SK-N-SH (cell line): ENCODE measurements at regions not wholly inside any gene's neighbourhood (a gene's known extent, or its start where the extent isn't known, plus 50 kb on each side); places are given as distances from the start of the nearest gene placed in this dataset.

ENCODE experiments used
- CTCF ChIA-PET: fragments of 300-600, 350-600 bp; formaldehyde crosslinking; extraction: SDS; loops from one replicate; lab custom pipeline; 2021; lab: Yijun Ruan, JAX
- POLR2A ChIA-PET: fragments of 350-600 bp; sonication (Branson Sonifier 250); formaldehyde crosslinking; extraction: SDS; loops from one replicate; lab custom pipeline; 2020; ENCODE audit warnings: antibody characterized with exemption, inconsistent platforms; lab: Yijun Ruan, JAX
- DNase-seq: peaks from one replicate; pipeline ENCODE4 v3.0.0; 2012
- H2AFZ ChIP-seq: fragments of 200-600 bp; sonication (generic); 2 replicates; pipeline ENCODE4 v1.8.1; 2016; ENCODE audit warnings: antibody characterized with exemption, mild to moderate bottlenecking, low read depth
- H3F3A ChIP-seq: fragments of 200-600 bp; sonication (generic); replicated peaks from 2 replicates; pipeline ENCODE3; 2016; ENCODE audit warnings: antibody characterized with exemption, mild to moderate bottlenecking; ENCODE audit not compliant: insufficient read depth
- H3K27ac ChIP-seq, 2 experiments: fragments of 200-500 bp in 1 of 2; fragments of 200-600 bp in 1 of 2; sonication (Bioruptor generic) in 1 of 2; sonication (generic), shearing (Covaris generic) in 1 of 2; 2 replicates each; pipeline versions ENCODE4 v1.5.1 to v1.6.1; 2014 to 2016; ENCODE audit warnings: low read depth in 2 of 2, inconsistent platforms in 1 of 2, low read length in 1 of 2, mild to moderate bottlenecking in 1 of 2, mixed read lengths in 1 of 2
- H3K27me3 ChIP-seq: fragments of 200-600 bp; sonication (generic), shearing (Covaris generic); 2 replicates; pipeline ENCODE4 v1.6.1; 2016; ENCODE audit warnings: mixed run types; ENCODE audit not compliant: insufficient read depth
- H3K36me3 ChIP-seq, 2 experiments: fragments of 200-500 bp in 1 of 2; fragments of 200-600 bp in 1 of 2; sonication (Bioruptor generic) in 1 of 2; sonication (generic) in 1 of 2; replicated peaks in 1 of 2; 2 replicates each; pipeline versions ENCODE3 to v1.5.1; 2014 to 2016; ENCODE audit warnings: low read length in 1 of 2, mild to moderate bottlenecking in 1 of 2; ENCODE audit not compliant: insufficient read depth in 2 of 2, control insufficient read depth in 1 of 2
- H3K4me1 ChIP-seq, 2 experiments: fragments of 200-500 bp in 1 of 2; fragments of 200-600 bp in 1 of 2; sonication (Bioruptor generic) in 1 of 2; sonication (generic), shearing (Covaris generic) in 1 of 2; 2 replicates each; pipeline versions ENCODE4 v1.5.1 to v1.6.1; 2014 to 2016; ENCODE audit warnings: low read depth in 1 of 2, low read length in 1 of 2, mixed run types in 1 of 2; ENCODE audit not compliant: insufficient read depth in 2 of 2, control insufficient read depth in 1 of 2
- H3K4me2 ChIP-seq: fragments of 200-600 bp; sonication (generic), shearing (Covaris generic); 2 replicates; pipeline ENCODE4 v1.6.1; 2017; ENCODE audit warnings: mixed run types
- H3K4me3 ChIP-seq, 2 experiments: fragments of 200-500 bp in 1 of 2; fragments of 200-600 bp in 1 of 2; sonication (Bioruptor generic) in 1 of 2; sonication (generic), shearing (Covaris generic) in 1 of 2; 2 replicates each; pipeline versions ENCODE4 v1.5.1 to v1.8.1; 2014 to 2016; ENCODE audit warnings: low read depth in 2 of 2, inconsistent platforms in 1 of 2, low read length in 1 of 2, mild to moderate bottlenecking in 1 of 2, mixed read lengths in 1 of 2, moderate library complexity in 1 of 2
- H3K79me2 ChIP-seq: fragments of 200-600 bp; sonication (generic); 2 replicates; pipeline ENCODE4 v1.8.1; 2017; ENCODE audit warnings: mild to moderate bottlenecking; ENCODE audit not compliant: insufficient read depth
- H3K9ac ChIP-seq: fragments of 200-600 bp; sonication (generic); 2 replicates; pipeline ENCODE4 v1.6.1; 2017; ENCODE audit warnings: mixed run types
- H3K9me2 ChIP-seq: fragments of 200-600 bp; sonication (generic); 2 replicates; pipeline ENCODE4 v1.6.1; 2017; ENCODE audit warnings: mixed run types
- H3K9me3 ChIP-seq: fragments of 200-600 bp; sonication (generic); 2 replicates; pipeline ENCODE4 v1.6.1; 2017; ENCODE audit warnings: mixed run types, mild to moderate bottlenecking, moderate library complexity
- H4K20me1 ChIP-seq: fragments of 200-600 bp; sonication (generic); 2 replicates; pipeline ENCODE4 v1.6.1; 2017; ENCODE audit warnings: mild to moderate bottlenecking, mixed run types; ENCODE audit not compliant: insufficient read depth
- CHD2 ChIP-seq: fragments of 150-350 bp; IDR thresholded peaks from 2 replicates; pipeline ENCODE4 v1.6.1; 2018; ENCODE audit warnings: low read length; ENCODE audit not compliant: partially characterized antibody
- EP300 ChIP-seq, 2 experiments: IDR thresholded peaks; 2 replicates each; pipeline versions ENCODE4 v1.4.0 to v1.6.1; 2012; ENCODE audit warnings: borderline replicate concordance in 1 of 2, low read depth in 1 of 2, low read length in 1 of 2
- EZH2phosphoT487 ChIP-seq: fragments of 200-600 bp; sonication (generic); IDR thresholded peaks from 2 replicates; pipeline ENCODE4 v1.6.1; 2017; ENCODE audit warnings: low read depth, mixed run types, mild to moderate bottlenecking, antibody characterized with exemption, moderate library complexity, borderline replicate concordance
- FOSL2 ChIP-seq: IDR thresholded peaks from 2 replicates; pipeline ENCODE4 v1.4.0; 2012; ENCODE audit warnings: low read depth, mild to moderate bottlenecking, moderate library complexity, borderline replicate concordance
- JUND ChIP-seq: IDR thresholded peaks from 2 replicates; pipeline ENCODE4 v1.4.0; 2012
- MEF2A ChIP-seq: IDR thresholded peaks from 2 replicates; pipeline ENCODE4 v1.4.0; 2012; ENCODE audit warnings: low read depth, borderline replicate concordance
- NFIC ChIP-seq: IDR thresholded peaks from 2 replicates; pipeline ENCODE4 v1.4.0; 2012; ENCODE audit warnings: borderline replicate concordance
- POLR2AphosphoS5 ChIP-seq: IDR thresholded peaks from 2 replicates; pipeline ENCODE4 v1.6.1; 2012; ENCODE audit warnings: low read depth, low read length
- RAD21 ChIP-seq: IDR thresholded peaks from 2 replicates; pipeline ENCODE4 v1.6.1; 2012; ENCODE audit warnings: mild to moderate bottlenecking, low read length
- TCF12 ChIP-seq: IDR thresholded peaks from 2 replicates; pipeline ENCODE4 v1.4.0; 2012
- TEAD4 ChIP-seq: IDR thresholded peaks from 2 replicates; pipeline ENCODE4 v1.4.0; 2012; ENCODE audit warnings: mild to moderate bottlenecking, borderline replicate concordance; ENCODE audit not compliant: insufficient read depth
- WGBS: methylation state at CpG from one replicate; pipeline ENCODE4 v1.1.6; 2017; ENCODE audit warnings: low lambda C conversion rate; 5-methylcytosine and 5-hydroxymethylcytosine counted together
- TF ChIP-seq, protein P1 (sequence below): IDR thresholded peaks from 2 replicates; pipeline ENCODE4 v1.4.0; 2012; ENCODE audit warnings: low read depth, borderline replicate concordance
- TF ChIP-seq, protein P2 (sequence below): fragments of 150-350 bp; IDR thresholded peaks from 2 replicates; pipeline ENCODE4 v1.6.1; 2016; ENCODE audit warnings: mild to moderate bottlenecking, low read depth, low read length
- TF ChIP-seq, protein P3 (sequence below): IDR thresholded peaks from 2 replicates; pipeline ENCODE4 v1.4.0; 2012; ENCODE audit warnings: low read depth
- TF ChIP-seq, protein P4 (sequence below): IDR thresholded peaks from 2 replicates; pipeline ENCODE4 v1.6.1; 2012; ENCODE audit warnings: mild to moderate bottlenecking, low read depth, low read length, moderate library complexity

DNA sequence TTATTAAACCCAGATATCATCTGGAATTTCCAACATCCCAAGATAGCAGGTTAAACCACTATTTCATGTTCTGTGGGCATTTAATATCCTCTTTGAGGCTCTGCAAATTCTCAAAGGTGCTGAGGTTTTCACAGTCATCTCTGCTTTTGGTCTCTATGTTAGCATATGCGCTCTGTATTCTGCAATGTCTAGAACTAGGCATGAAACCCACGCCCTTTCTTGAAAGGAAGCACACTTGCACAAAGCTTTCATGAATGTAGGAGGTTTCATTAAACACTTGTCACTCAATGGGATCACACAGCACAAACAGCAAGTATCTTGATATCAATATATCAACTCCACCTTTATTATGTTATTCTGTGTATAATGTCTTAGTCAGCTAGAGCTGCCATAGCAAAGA lies 172.0 kb upstream of the USP24 start (continued):
- TF ChIP-seq, protein P1, sequence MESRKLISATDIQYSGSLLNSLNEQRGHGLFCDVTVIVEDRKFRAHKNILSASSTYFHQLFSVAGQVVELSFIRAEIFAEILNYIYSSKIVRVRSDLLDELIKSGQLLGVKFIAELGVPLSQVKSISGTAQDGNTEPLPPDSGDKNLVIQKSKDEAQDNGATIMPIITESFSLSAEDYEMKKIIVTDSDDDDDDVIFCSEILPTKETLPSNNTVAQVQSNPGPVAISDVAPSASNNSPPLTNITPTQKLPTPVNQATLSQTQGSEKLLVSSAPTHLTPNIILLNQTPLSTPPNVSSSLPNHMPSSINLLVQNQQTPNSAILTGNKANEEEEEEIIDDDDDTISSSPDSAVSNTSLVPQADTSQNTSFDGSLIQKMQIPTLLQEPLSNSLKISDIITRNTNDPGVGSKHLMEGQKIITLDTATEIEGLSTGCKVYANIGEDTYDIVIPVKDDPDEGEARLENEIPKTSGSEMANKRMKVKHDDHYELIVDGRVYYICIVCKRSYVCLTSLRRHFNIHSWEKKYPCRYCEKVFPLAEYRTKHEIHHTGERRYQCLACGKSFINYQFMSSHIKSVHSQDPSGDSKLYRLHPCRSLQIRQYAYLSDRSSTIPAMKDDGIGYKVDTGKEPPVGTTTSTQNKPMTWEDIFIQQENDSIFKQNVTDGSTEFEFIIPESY, result no peak

DNA sequence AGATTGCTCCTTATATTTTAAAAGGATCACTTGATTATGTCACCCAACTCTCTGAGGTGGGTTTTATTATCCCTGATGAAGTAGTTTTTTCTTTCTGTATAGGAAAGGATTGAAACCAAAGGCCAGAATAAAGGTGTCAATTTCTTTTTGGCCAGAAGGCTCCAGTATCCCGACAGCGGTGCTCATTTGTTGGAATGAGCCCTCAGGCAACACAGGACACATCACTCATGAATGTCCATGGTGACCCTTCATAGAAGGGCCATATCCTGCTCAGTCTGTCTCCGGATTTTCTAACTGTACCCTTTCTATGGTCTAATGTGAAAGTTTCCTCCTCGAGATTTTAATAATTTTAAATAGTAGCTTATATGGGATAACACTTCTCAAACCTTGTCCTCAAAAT lies 171.3 kb upstream of the USP24 start:
- Histone ChIP-seq H3K4me3 (no peak overlapping the region), H3K27ac (no peak overlapping the region), H3K9me2 (no peaks in the 10 kb centered on the region), H2AFZ (no peak overlapping the region), H3K9me3 (peaks cover 8% of the 10 kb centered on the region), H3K27me3 (no peaks in the 10 kb centered on the region), H3K79me2 (no peaks in the 10 kb centered on the region), H3K4me2 (no peak overlapping the region), H3K9ac (no peak overlapping the region), H3F3A (no peaks in the 10 kb centered on the region), H3K36me3 (no peaks in the 10 kb centered on the region), H4K20me1 (no peaks in the 10 kb centered on the region), H3K4me1 (peaks cover 0 to 3% of the 10 kb centered on the region in 2 experiments; a peak in 1 of 4 replicates)
- 85% methylated on average over 4 of the region's 4 CpGs for WGBS
- ChIA-PET CTCF (interaction anchor here (4.5 kb wide), 1 partner anchor 11 kb away, joined by 26 read pairs; no protein-coding TSS in a partner anchor), POLR2A (no interaction called here)
- no peak for TF ChIP-seq TCF12
- DNase-seq, result no peak

DNA sequence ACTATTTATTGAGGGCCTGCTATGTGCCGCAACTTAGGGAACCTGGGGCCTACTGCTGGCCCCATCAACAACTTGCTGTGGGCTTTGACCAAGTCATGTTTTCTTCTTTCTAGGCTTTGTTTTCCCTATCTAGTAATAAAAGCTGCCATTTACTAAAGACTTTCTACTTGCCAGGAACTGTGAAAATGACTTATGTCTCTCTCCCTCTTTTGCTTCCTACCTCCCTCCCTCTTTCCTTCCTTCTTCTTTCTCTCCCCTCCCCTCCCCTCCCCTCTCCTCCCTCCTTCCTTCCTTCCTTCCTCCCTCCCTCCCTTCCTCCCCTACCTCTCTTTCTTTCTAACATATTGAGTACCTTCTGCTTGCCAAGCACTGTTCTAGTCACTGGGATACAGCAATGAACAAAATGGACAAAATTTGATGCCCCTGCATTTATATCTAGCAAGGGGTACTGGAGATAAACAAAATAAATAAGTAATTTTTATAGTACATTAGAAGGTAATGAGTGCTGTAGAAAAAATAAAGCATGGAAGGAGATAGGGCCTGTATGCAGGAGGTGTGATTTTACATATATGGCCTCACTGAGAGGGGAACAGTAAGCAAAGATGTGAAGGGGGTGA lies 170.3 kb upstream of the USP24 start:
- Histone ChIP-seq H3K36me3 (no peaks in the 10 kb centered on the region), H3K4me2 (no peak overlapping the region), H3K9ac (no peak overlapping the region), H3K27ac (no peak overlapping the region), H3K4me3 (no peak overlapping the region), H4K20me1 (no peaks in the 10 kb centered on the region), H3K79me2 (no peaks in the 10 kb centered on the region), H2AFZ (no peak overlapping the region), H3K9me3 (peaks cover 8% of the 10 kb centered on the region), H3K27me3 (no peaks in the 10 kb centered on the region), H3K9me2 (no peaks in the 10 kb centered on the region), H3K4me1 (peaks cover 0 to 3% of the 10 kb centered on the region in 2 experiments; a peak in 1 of 4 replicates), H3F3A (no peaks in the 10 kb centered on the region)
- DNase-seq, result no peak
- ChIA-PET POLR2A (no interaction called here), CTCF (interaction anchor here (4.5 kb wide), 1 partner anchor 11 kb away, joined by 26 read pairs; no protein-coding TSS in a partner anchor)
- WGBS, result 90% methylated on average over 1 of the region's 1 CpG
- TF ChIP-seq NFIC (no peak), POLR2AphosphoS5 (no peak), FOSL2 (no peak), RAD21 (no peak), TCF12 (no peak), MEF2A (no peak), CHD2 (no peak), JUND (no peak), TEAD4 (no peak), EZH2phosphoT487 (no peak), EP300 (IDR thresholded peaks at IDR 0.05; ENCODE audit: borderline replicate concordance in 1 of 2, low read depth in 1 of 2, low read length in 1 of 2) (no peak)
- TF ChIP-seq, protein P2, sequence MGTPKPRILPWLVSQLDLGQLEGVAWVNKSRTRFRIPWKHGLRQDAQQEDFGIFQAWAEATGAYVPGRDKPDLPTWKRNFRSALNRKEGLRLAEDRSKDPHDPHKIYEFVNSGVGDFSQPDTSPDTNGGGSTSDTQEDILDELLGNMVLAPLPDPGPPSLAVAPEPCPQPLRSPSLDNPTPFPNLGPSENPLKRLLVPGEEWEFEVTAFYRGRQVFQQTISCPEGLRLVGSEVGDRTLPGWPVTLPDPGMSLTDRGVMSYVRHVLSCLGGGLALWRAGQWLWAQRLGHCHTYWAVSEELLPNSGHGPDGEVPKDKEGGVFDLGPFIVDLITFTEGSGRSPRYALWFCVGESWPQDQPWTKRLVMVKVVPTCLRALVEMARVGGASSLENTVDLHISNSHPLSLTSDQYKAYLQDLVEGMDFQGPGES, result no peak
- TF ChIP-seq, protein P1, result no peak
- TF ChIP-seq, protein P3, sequence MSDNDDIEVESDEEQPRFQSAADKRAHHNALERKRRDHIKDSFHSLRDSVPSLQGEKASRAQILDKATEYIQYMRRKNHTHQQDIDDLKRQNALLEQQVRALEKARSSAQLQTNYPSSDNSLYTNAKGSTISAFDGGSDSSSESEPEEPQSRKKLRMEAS, result no peak
- TF ChIP-seq, protein P4, sequence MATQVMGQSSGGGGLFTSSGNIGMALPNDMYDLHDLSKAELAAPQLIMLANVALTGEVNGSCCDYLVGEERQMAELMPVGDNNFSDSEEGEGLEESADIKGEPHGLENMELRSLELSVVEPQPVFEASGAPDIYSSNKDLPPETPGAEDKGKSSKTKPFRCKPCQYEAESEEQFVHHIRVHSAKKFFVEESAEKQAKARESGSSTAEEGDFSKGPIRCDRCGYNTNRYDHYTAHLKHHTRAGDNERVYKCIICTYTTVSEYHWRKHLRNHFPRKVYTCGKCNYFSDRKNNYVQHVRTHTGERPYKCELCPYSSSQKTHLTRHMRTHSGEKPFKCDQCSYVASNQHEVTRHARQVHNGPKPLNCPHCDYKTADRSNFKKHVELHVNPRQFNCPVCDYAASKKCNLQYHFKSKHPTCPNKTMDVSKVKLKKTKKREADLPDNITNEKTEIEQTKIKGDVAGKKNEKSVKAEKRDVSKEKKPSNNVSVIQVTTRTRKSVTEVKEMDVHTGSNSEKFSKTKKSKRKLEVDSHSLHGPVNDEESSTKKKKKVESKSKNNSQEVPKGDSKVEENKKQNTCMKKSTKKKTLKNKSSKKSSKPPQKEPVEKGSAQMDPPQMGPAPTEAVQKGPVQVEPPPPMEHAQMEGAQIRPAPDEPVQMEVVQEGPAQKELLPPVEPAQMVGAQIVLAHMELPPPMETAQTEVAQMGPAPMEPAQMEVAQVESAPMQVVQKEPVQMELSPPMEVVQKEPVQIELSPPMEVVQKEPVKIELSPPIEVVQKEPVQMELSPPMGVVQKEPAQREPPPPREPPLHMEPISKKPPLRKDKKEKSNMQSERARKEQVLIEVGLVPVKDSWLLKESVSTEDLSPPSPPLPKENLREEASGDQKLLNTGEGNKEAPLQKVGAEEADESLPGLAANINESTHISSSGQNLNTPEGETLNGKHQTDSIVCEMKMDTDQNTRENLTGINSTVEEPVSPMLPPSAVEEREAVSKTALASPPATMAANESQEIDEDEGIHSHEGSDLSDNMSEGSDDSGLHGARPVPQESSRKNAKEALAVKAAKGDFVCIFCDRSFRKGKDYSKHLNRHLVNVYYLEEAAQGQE, result no peak
